ENCODE measurements at regions not wholly inside any gene's neighbourhood (a gene's known extent, or its start where the extent isn't known, plus 50 kb on each side); places are given as distances from the start of the nearest gene placed in this dataset.

GRCh38 chr2:144270951-144271350, 249.0 kb downstream of the ZEB2 start:
- no peak overlapping the region for H2BK5ac ChIP-seq (ENCODE audit: insufficient read length, low read length)
- H3K18ac ChIP-seq (ENCODE audit: insufficient read length, low read depth, low read length): no peak overlapping the region
- no peak overlapping the region for H2BK20ac ChIP-seq (ENCODE audit: low read depth, low read length, poor library complexity, severe bottlenecking)
- no peak overlapping the region for H4K8ac ChIP-seq (replicated peaks; ENCODE audit: insufficient read length, low read depth, low read length)
- no peak overlapping the region for H3K9ac ChIP-seq (ENCODE audit: extremely low read depth, insufficient read length, low read length)
- Mint-ChIP-seq H3K27ac (no peak overlapping the region), H3K4me1 (peaks cover 26% of the 10 kb centered on the region in 2 experiments), H3K36me3 (ENCODE audit: insufficient read depth in 1 of 3, low read depth in 3 of 3) (peaks cover 0 to 4% (median 2%) of the 10 kb centered on the region in 3 experiments; a peak in 2 of 7 replicates), H3K4me3 (no peak overlapping the region), H3K27me3 (ENCODE audit: low read depth) (no peaks in the 10 kb centered on the region), H3K9me3 (peaks cover 0 to 2% of the 10 kb centered on the region in 2 experiments; a peak in 1 of 5 replicates)
- H3K14ac ChIP-seq (ENCODE audit: insufficient read depth, low read length): no peak overlapping the region
- H3T11ph ChIP-seq (ENCODE audit: low read length): no peak overlapping the region
- H3K4me1 ChIP-seq (ENCODE audit: insufficient read depth, low read length): peaks cover 5% of the 10 kb centered on the region; the same call in 1 of the 2 replicates
- no CpG with 5 or more reads among the region's 1 CpG for WGBS (ENCODE audit: extremely low coverage, insufficient read length, low lambda C conversion rate)
- no peaks in the 10 kb centered on the region for H3K79me2 ChIP-seq (ENCODE audit: insufficient read depth, low read length)
- no peak overlapping the region for H2BK120ac ChIP-seq (ENCODE audit: low read depth, low read length, poor library complexity, severe bottlenecking)
- H2BK12ac ChIP-seq (ENCODE audit: insufficient read length, low read depth, low read length): no peak overlapping the region
- H3K23ac ChIP-seq (ENCODE audit: insufficient read length, low read depth, low read length): no peak overlapping the region
- H3K4me2 ChIP-seq (ENCODE audit: insufficient read depth, insufficient read length, low read length): no peak overlapping the region
- no peak overlapping the region for H4K5ac ChIP-seq (ENCODE audit: insufficient read length, low read depth, low read length)
- H3K27me3 ChIP-seq (ENCODE audit: insufficient read depth, low read length): no peaks in the 10 kb centered on the region
- no peaks in the 10 kb centered on the region for H3K79me1 ChIP-seq (ENCODE audit: insufficient read depth, low read depth, low read length, poor library complexity, severe bottlenecking)
- no peaks in the 10 kb centered on the region for H3K9me3 ChIP-seq (ENCODE audit: control insufficient read depth, low read depth, low read length)
- no peak overlapping the region for H4K91ac ChIP-seq (ENCODE audit: insufficient read length, low read depth, low read length)
- H4K20me1 ChIP-seq (ENCODE audit: control insufficient read depth, insufficient read depth, insufficient read length): no peaks in the 10 kb centered on the region
- TF ChIP-seq CTCF (conservative IDR thresholded peaks at IDR 0.05): no peak
- no peak overlapping the region for H2AFZ ChIP-seq (ENCODE audit: low read length)
- no peak overlapping the region for H3K56ac ChIP-seq (ENCODE audit: insufficient read length, low read depth, low read length)
- no peak overlapping the region for H3K4ac ChIP-seq (ENCODE audit: low read depth, low read length)
- H3K23me2 ChIP-seq (ENCODE audit: insufficient read length, low read depth, low read length, poor library complexity, severe bottlenecking): no peaks in the 10 kb centered on the region
- no peak for DNase-seq
- no peak overlapping the region for H3K27ac ChIP-seq (ENCODE audit: insufficient read length, low read depth, low read length)
- H2BK15ac ChIP-seq (ENCODE audit: low read depth, low read length): no peak overlapping the region
- H2AK5ac ChIP-seq (ENCODE audit: insufficient read length, low read length): no peak overlapping the region

Data from H9 (cell line).